GM23338 (cell line): ENCODE measurements at regions not wholly inside any gene's neighbourhood (a gene's known extent, or its start where the extent isn't known, plus 50 kb on each side); places are given as distances from the start of the nearest gene placed in this dataset.

Experiments used
- ATAC-seq: fragments of 200-7000 bp; cut with Tn5 transposase; 3 replicates; pipeline ENCODE4 v1.9.1; 2020
- DNase-seq: peaks from one replicate; pipeline ENCODE4 v3.0.0-alpha.2; 2015; ENCODE audit warnings: low spot score
- H2AFZ ChIP-seq: fragments of 200-600 bp; sonication (generic); 2 replicates; pipeline ENCODE4 v1.8.0; 2016; ENCODE audit warnings: antibody characterized with exemption, mild to moderate bottlenecking, moderate library complexity
- H3F3A ChIP-seq: fragments of 200-600 bp; sonication (generic); replicated peaks from 2 replicates; pipeline ENCODE4 v1.8.0; 2017; ENCODE audit warnings: antibody characterized with exemption, mixed run types, low read depth
- H3K27ac ChIP-seq: fragments of 200-600 bp; sonication (generic); 2 replicates; pipeline ENCODE4 v1.6.1; 2016; ENCODE audit warnings: low read depth
- H3K27me3 ChIP-seq: fragments of 200-600 bp; sonication (generic); 2 replicates; pipeline ENCODE4 v1.8.0; 2016; ENCODE audit warnings: mild to moderate bottlenecking, mixed run types, moderate library complexity; ENCODE audit not compliant: insufficient read depth
- H3K36me3 ChIP-seq: fragments of 200-600 bp; sonication (generic); 2 replicates; pipeline ENCODE4 v1.8.0; 2016; ENCODE audit warnings: mild to moderate bottlenecking; ENCODE audit not compliant: insufficient read depth
- H3K4me1 ChIP-seq: fragments of 200-600 bp; sonication (generic); 2 replicates; pipeline ENCODE4 v1.8.0; 2016; ENCODE audit warnings: mild to moderate bottlenecking, moderate library complexity; ENCODE audit not compliant: insufficient read depth
- H3K4me2 ChIP-seq: fragments of 200-600 bp; sonication (generic); 2 replicates; pipeline ENCODE4 v1.7.1; 2017; ENCODE audit warnings: mixed run types
- H3K4me3 ChIP-seq: fragments of 200-600 bp; sonication (generic); 2 replicates; pipeline ENCODE4 v1.6.1; 2016; ENCODE audit warnings: mixed run types
- H3K79me2 ChIP-seq: fragments of 200-600 bp; sonication (generic); replicated peaks from 2 replicates; pipeline ENCODE4 v1.8.0; 2017; ENCODE audit warnings: mild to moderate bottlenecking; ENCODE audit not compliant: insufficient read depth
- H3K9me2 ChIP-seq: fragments of 200-600 bp; sonication (generic); 2 replicates; pipeline ENCODE4 v1.8.0; 2017; ENCODE audit not compliant: insufficient read depth
- H4K20me1 ChIP-seq: fragments of 200-600 bp; sonication (generic); replicated peaks from 2 replicates; pipeline ENCODE4 v1.8.0; 2017; ENCODE audit warnings: mild to moderate bottlenecking; ENCODE audit not compliant: insufficient read depth
- H3K27ac Mint-ChIP-seq: 2 replicates; pipeline ENCODE4 v1.8.0; 2020; ENCODE audit warnings: inconsistent platforms, mild to moderate bottlenecking, moderate library complexity, mixed read lengths
- H3K27me3 Mint-ChIP-seq: 3 replicates; pipeline ENCODE4 v1.8.0; 2022; ENCODE audit warnings: low read depth, mild to moderate bottlenecking, moderate library complexity, mixed read lengths, inconsistent platforms; ENCODE audit not compliant: insufficient read depth, poor library complexity
- H3K36me3 Mint-ChIP-seq: 3 replicates; pipeline ENCODE4 v1.8.0; 2021; ENCODE audit warnings: low read depth, mild to moderate bottlenecking, inconsistent platforms, moderate library complexity, mixed read lengths
- H3K4me1 Mint-ChIP-seq: 3 replicates; pipeline ENCODE4 v1.8.0; 2020; ENCODE audit warnings: mild to moderate bottlenecking, inconsistent platforms, mixed read lengths
- H3K4me3 Mint-ChIP-seq: 3 replicates; pipeline ENCODE4 v1.8.0; 2021; ENCODE audit warnings: moderate library complexity, mild to moderate bottlenecking, inconsistent platforms, mixed read lengths
- H3K9me3 Mint-ChIP-seq: 3 replicates; pipeline ENCODE4 v1.8.0; 2020; ENCODE audit warnings: moderate library complexity, mild to moderate bottlenecking, inconsistent platforms, mixed read lengths
- CREB1 ChIP-seq: fragments of 250-450 bp; sonication (Bioruptor Pico); IDR thresholded peaks from 2 replicates; pipeline ENCODE4 v1.5.0; 2020; ENCODE audit warnings: low read depth, mild to moderate bottlenecking, moderate library complexity
- EZH2 ChIP-seq: fragments of 200-600 bp; sonication (generic); IDR thresholded peaks from one replicate; pipeline ENCODE4 v1.8.0; 2017; ENCODE audit warnings: antibody characterized with exemption, mild to moderate bottlenecking, low read depth; ENCODE audit not compliant: unreplicated experiment
- EZH2phosphoT487 ChIP-seq: fragments of 200-600 bp; sonication (generic); IDR thresholded peaks from one replicate; pipeline ENCODE4 v1.8.1; 2018; ENCODE audit warnings: antibody characterized with exemption; ENCODE audit not compliant: unreplicated experiment
- JUNB ChIP-seq: IDR thresholded peaks from one replicate; pipeline ENCODE4 v1.6.1; 2016; ENCODE audit warnings: antibody characterized with exemption; ENCODE audit not compliant: unreplicated experiment
- NANOG ChIP-seq: IDR thresholded peaks from 2 replicates; pipeline ENCODE4 v1.6.1; 2016; ENCODE audit warnings: antibody characterized with exemption, borderline replicate concordance
- POLR2AphosphoS5 ChIP-seq: IDR thresholded peaks from 2 replicates; pipeline ENCODE4 v1.6.1; 2016; ENCODE audit warnings: antibody characterized with exemption, low read depth
- STAT1 ChIP-seq: IDR thresholded peaks from one replicate; pipeline ENCODE4 v1.6.1; 2016; ENCODE audit warnings: antibody characterized with exemption; ENCODE audit not compliant: unreplicated experiment
- ZNF114 ChIP-seq: fragments of 250-450 bp; sonication (Bioruptor Pico); IDR thresholded peaks from 2 replicates; pipeline ENCODE4 v1.5.0; 2020; ENCODE audit warnings: mild to moderate bottlenecking, moderate library complexity
- ZNF331 ChIP-seq: fragments of 250-450 bp; sonication (Bioruptor Pico); IDR thresholded peaks from 2 replicates; pipeline ENCODE4 v1.5.0; 2020; ENCODE audit warnings: low read depth, mild to moderate bottlenecking, moderate library complexity
- TF ChIP-seq, protein P1 (sequence below): IDR thresholded peaks from 2 replicates; pipeline ENCODE4 v1.6.1; 2016; ENCODE audit warnings: antibody characterized with exemption
- TF ChIP-seq, protein P2 (sequence below): fragments of 250-450 bp; sonication (Bioruptor Pico); IDR thresholded peaks from 2 replicates; pipeline ENCODE4 v1.5.0; 2020; ENCODE audit warnings: mild to moderate bottlenecking, moderate library complexity
- TF ChIP-seq, protein P3 (sequence below): IDR thresholded peaks from one replicate; pipeline ENCODE4 v1.6.1; 2018; ENCODE audit warnings: antibody characterized with exemption; ENCODE audit not compliant: unreplicated experiment

DNA sequence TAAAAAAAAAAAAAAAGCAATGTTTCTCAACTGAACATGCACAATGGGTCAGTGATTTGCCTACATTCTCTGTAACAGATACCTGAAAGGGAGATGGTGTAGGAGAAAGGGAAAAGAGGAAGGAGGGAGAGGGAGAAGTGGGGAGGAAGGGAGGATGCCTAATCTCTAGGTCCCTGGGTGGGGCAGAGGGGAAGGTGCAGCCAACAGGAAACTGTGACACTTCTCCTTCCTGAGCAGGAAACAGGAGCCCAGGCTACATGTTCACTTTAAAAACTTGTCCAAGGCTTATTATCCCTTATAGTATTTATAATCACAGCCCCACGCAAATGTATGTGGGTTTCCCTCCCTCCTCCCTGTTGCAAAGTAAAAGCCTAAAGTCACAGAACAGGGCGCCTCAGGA is 137.9 kb downstream of the MINAR1 start (continued):
- TF ChIP-seq ZNF331 (CRISPR knock-in tag) (no peak), EZH2phosphoT487 (no peak), EZH2 (no peak), POLR2AphosphoS5 (no peak)

DNA sequence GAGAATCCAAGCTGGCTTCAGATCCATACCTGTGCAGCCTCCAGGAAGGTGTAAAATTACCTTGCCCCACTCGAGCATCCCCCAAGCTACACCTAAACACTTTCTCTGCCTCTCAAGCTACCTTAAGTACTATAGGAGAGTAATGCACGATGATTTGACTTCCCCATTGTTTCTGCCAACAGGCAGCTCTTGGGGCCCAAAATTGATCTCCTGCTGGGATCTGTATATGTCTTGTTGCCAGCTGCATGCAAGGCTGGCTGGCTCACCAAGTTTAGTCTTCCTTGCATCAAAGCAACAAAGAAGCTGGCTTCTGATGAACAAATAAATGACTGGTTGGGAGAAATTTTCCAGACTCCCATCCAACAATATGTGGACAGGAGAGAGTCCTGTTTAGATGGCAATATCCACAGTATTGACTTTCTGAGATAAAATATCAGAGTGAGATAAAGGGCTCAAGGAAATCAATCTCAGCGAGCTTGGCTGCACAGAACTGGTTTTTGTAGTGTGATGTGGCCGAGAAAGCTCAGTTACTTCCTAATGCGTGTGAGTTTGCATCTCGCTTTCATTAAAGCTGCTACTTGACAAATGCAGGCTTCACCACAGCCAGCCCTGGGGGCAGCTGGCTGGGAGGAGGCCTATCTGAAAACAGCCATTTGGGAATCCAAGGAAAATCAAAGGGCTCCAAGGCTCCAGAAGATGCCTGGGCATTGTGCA is 140.7 kb downstream of the MINAR1 start:
- Histone ChIP-seq H3K27me3 (no peaks in the 10 kb centered on the region), H3K36me3 (no peaks in the 10 kb centered on the region; the same call in 1 of the 2 replicates), H3K4me2 (no peak overlapping the region), H2AFZ (no peak overlapping the region), H3K27ac (no peak overlapping the region), H3K4me3 (no peak overlapping the region), H3K79me2 (no peaks in the 10 kb centered on the region), H3K4me1 (no peaks in the 10 kb centered on the region), H3K9me2 (no peaks in the 10 kb centered on the region; the same call in 1 of the 2 replicates), H4K20me1 (no peaks in the 10 kb centered on the region), H3F3A (no peaks in the 10 kb centered on the region)
- ATAC-seq (no peak), DNase-seq (no peak)
- Mint-ChIP-seq H3K27me3 (no peaks in the 10 kb centered on the region), H3K27ac (no peak overlapping the region), H3K4me3 (no peak overlapping the region), H3K4me1 (no peaks in the 10 kb centered on the region), H3K9me3 (peaks cover 4% of the 10 kb centered on the region; the same call in 2 of the 3 replicates), H3K36me3 (no peaks in the 10 kb centered on the region)
- TF ChIP-seq STAT1 (no peak), JUNB (no peak), EZH2phosphoT487 (no peak), ZNF114 (CRISPR knock-in tag) (no peak), CREB1 (CRISPR knock-in tag) (no peak), EZH2 (no peak), NANOG (no peak), ZNF331 (CRISPR knock-in tag) (no peak), POLR2AphosphoS5 (no peak)
- TF ChIP-seq, protein P1, sequence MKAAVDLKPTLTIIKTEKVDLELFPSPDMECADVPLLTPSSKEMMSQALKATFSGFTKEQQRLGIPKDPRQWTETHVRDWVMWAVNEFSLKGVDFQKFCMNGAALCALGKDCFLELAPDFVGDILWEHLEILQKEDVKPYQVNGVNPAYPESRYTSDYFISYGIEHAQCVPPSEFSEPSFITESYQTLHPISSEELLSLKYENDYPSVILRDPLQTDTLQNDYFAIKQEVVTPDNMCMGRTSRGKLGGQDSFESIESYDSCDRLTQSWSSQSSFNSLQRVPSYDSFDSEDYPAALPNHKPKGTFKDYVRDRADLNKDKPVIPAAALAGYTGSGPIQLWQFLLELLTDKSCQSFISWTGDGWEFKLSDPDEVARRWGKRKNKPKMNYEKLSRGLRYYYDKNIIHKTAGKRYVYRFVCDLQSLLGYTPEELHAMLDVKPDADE, result no peak
- TF ChIP-seq, protein P2, sequence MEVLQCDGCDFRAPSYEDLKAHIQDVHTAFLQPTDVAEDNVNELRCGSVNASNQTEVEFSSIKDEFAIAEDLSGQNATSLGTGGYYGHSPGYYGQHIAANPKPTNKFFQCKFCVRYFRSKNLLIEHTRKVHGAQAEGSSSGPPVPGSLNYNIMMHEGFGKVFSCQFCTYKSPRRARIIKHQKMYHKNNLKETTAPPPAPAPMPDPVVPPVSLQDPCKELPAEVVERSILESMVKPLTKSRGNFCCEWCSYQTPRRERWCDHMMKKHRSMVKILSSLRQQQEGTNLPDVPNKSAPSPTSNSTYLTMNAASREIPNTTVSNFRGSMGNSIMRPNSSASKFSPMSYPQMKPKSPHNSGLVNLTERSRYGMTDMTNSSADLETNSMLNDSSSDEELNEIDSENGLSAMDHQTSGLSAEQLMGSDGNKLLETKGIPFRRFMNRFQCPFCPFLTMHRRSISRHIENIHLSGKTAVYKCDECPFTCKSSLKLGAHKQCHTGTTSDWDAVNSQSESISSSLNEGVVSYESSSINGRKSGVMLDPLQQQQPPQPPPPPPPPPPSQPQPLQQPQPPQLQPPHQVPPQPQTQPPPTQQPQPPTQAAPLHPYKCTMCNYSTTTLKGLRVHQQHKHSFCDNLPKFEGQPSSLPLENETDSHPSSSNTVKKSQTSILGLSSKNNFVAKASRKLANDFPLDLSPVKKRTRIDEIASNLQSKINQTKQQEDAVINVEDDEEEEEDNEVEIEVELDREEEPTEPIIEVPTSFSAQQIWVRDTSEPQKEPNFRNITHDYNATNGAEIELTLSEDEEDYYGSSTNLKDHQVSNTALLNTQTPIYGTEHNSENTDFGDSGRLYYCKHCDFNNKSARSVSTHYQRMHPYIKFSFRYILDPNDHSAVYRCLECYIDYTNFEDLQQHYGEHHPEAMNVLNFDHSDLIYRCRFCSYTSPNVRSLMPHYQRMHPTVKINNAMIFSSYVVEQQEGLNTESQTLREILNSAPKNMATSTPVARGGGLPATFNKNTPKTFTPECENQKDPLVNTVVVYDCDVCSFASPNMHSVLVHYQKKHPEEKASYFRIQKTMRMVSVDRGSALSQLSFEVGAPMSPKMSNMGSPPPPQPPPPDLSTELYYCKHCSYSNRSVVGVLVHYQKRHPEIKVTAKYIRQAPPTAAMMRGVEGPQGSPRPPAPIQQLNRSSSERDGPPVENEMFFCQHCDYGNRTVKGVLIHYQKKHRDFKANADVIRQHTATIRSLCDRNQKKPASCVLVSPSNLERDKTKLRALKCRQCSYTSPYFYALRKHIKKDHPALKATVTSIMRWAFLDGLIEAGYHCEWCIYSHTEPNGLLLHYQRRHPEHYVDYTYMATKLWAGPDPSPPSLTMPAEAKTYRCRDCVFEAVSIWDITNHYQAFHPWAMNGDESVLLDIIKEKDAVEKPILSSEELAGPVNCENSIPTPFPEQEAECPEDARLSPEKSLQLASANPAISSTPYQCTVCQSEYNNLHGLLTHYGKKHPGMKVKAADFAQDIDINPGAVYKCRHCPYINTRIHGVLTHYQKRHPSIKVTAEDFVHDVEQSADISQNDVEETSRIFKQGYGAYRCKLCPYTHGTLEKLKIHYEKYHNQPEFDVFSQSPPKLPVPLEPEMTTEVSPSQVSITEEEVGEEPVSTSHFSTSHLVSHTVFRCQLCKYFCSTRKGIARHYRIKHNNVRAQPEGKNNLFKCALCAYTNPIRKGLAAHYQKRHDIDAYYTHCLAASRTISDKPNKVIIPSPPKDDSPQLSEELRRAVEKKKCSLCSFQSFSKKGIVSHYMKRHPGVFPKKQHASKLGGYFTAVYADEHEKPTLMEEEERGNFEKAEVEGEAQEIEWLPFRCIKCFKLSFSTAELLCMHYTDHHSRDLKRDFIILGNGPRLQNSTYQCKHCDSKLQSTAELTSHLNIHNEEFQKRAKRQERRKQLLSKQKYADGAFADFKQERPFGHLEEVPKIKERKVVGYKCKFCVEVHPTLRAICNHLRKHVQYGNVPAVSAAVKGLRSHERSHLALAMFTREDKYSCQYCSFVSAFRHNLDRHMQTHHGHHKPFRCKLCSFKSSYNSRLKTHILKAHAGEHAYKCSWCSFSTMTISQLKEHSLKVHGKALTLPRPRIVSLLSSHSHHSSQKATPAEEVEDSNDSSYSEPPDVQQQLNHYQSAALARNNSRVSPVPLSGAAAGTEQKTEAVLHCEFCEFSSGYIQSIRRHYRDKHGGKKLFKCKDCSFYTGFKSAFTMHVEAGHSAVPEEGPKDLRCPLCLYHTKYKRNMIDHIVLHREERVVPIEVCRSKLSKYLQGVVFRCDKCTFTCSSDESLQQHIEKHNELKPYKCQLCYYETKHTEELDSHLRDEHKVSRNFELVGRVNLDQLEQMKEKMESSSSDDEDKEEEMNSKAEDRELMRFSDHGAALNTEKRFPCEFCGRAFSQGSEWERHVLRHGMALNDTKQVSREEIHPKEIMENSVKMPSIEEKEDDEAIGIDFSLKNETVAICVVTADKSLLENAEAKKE (CRISPR knock-in tag), result no peak
- TF ChIP-seq, protein P3, sequence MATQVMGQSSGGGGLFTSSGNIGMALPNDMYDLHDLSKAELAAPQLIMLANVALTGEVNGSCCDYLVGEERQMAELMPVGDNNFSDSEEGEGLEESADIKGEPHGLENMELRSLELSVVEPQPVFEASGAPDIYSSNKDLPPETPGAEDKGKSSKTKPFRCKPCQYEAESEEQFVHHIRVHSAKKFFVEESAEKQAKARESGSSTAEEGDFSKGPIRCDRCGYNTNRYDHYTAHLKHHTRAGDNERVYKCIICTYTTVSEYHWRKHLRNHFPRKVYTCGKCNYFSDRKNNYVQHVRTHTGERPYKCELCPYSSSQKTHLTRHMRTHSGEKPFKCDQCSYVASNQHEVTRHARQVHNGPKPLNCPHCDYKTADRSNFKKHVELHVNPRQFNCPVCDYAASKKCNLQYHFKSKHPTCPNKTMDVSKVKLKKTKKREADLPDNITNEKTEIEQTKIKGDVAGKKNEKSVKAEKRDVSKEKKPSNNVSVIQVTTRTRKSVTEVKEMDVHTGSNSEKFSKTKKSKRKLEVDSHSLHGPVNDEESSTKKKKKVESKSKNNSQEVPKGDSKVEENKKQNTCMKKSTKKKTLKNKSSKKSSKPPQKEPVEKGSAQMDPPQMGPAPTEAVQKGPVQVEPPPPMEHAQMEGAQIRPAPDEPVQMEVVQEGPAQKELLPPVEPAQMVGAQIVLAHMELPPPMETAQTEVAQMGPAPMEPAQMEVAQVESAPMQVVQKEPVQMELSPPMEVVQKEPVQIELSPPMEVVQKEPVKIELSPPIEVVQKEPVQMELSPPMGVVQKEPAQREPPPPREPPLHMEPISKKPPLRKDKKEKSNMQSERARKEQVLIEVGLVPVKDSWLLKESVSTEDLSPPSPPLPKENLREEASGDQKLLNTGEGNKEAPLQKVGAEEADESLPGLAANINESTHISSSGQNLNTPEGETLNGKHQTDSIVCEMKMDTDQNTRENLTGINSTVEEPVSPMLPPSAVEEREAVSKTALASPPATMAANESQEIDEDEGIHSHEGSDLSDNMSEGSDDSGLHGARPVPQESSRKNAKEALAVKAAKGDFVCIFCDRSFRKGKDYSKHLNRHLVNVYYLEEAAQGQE, result no peak
